ENCODE measurements at regions not wholly inside any gene's neighbourhood (a gene's known extent, or its start where the extent isn't known, plus 50 kb on each side); places are given as distances from the start of the nearest gene placed in this dataset.
"Not testable (repeated sequence)": the region's sequence is repeated elsewhere in the genome, so short reads cannot be mapped to it uniquely, and the experiment has no call there.

DNA sequence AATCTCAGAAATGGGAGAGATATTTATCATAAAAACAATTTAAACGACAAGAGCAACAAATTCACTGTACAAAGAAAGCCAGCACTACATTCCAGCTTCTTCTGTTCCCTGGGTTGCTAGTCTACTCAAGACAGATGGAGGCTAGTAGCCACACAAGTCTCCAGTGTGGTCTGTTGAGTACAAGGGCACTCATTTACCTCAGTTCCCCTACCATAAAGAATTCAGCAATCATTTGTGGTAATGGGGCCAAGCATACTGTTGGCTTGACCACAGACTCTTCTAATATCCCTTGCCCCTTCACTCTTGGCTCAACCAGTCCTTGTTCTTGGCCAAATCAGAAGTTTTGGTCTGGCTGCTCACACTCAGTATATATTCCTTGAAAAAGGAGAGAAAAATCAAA lies 212.3 kb downstream of the COX18 start:
- H3K4me3 ChIP-seq: no peak overlapping the region
- no peaks in the 10 kb centered on the region for H3K27me3 ChIP-seq
- H3K9me3 ChIP-seq: no peaks in the 10 kb centered on the region
- H3K4me1 ChIP-seq: no peaks in the 10 kb centered on the region
- DNase-seq: no peak
- TF ChIP-seq, protein P1, sequence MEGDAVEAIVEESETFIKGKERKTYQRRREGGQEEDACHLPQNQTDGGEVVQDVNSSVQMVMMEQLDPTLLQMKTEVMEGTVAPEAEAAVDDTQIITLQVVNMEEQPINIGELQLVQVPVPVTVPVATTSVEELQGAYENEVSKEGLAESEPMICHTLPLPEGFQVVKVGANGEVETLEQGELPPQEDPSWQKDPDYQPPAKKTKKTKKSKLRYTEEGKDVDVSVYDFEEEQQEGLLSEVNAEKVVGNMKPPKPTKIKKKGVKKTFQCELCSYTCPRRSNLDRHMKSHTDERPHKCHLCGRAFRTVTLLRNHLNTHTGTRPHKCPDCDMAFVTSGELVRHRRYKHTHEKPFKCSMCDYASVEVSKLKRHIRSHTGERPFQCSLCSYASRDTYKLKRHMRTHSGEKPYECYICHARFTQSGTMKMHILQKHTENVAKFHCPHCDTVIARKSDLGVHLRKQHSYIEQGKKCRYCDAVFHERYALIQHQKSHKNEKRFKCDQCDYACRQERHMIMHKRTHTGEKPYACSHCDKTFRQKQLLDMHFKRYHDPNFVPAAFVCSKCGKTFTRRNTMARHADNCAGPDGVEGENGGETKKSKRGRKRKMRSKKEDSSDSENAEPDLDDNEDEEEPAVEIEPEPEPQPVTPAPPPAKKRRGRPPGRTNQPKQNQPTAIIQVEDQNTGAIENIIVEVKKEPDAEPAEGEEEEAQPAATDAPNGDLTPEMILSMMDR (IDR thresholded peaks at IDR 0.05): no peak
- TF ChIP-seq POLR2AphosphoS5 (IDR thresholded peaks at IDR 0.05) (no peak), POLR2A (IDR thresholded peaks at IDR 0.05) (no peak), EP300 (IDR thresholded peaks at IDR 0.05) (no peak)
- WGBS, 2 donors: 39 to 85% methylated on average over 1 of the region's 1 CpG
- intact Hi-C loops (cut with DNase I): no loop called here
- no peaks in the 10 kb centered on the region for H3K36me3 ChIP-seq
- H3K27ac ChIP-seq: no peak overlapping the region

DNA sequence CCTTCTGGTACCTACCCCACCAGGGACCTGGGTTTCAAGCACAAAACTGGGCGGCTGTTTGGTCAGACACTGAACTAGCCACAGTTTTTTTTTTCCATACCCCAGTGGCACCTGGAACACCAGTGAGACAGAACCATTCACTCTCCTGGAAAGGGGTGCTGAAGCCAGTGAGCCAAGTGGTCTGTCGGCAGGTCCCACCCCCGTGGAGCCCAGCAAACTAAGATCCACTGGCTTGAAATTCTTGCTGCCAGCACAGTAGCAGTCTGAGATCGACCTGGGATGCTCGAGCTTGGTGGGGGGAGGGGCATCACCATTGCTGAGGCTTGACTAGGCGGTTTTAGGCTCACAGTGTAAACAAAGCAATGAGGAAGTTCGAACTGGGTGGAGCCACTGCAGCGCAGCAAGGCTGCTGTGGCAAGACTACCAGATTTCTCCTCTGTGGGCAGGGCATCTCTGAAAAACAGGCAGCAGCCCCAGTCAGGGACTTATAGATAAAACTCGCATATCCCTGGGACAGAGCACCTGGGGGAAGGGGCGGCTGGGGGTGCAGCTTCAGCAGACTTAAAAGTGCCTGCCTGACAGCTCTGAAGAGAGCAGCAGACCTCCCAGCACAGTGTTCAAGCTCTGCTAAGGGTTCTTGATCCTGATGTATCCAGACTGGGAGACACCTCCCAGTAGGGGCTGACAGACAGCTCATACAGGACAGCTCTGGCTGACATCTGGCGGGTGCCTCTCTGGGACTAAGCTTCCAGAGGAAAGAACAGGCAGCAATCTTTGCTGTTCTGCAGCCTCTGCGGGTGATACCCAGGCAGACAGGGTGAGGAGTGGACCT lies 223.0 kb downstream of the COX18 start:
- H3K27ac ChIP-seq: no peak overlapping the region
- no peaks in the 10 kb centered on the region for H3K36me3 ChIP-seq
- DNase-seq: no peak
- H3K4me3 ChIP-seq: no peak overlapping the region
- no peaks in the 10 kb centered on the region for H3K27me3 ChIP-seq
- no peaks in the 10 kb centered on the region for H3K9me3 ChIP-seq
- 46 to 57% methylated on average over 12 of the region's 12 CpGs for WGBS, 2 donors
- TF ChIP-seq POLR2AphosphoS5 (IDR thresholded peaks at IDR 0.05) (no peak), EP300 (IDR thresholded peaks at IDR 0.05) (no peak), POLR2A (IDR thresholded peaks at IDR 0.05) (no peak)
- TF ChIP-seq, protein P1 (IDR thresholded peaks at IDR 0.05): no peak
- no peaks in the 10 kb centered on the region for H3K4me1 ChIP-seq
- intact Hi-C loops (cut with DNase I): no loop called here

DNA sequence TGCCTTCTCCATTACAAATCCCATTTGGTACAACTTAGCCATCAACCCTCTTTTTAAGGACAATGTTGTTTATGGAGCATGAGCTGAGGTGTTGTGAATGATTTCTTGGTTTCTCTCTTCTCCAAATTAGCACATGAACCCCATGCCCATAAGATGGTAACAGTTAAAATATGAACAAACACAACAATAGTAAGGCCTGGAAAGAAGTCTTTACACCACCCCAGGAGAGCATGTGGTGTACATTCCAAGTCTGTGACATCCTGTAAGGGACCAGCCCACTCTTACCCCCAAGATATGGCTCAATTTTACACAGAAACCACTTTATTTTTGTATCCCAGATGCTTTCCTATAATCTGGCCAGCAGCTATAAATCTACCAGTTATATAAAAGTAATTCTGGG lies 226.1 kb downstream of the COX18 start:
- DNase-seq: no peak
- Histone ChIP-seq H3K4me3 (no peak overlapping the region), H3K27ac (no peak overlapping the region), H3K27me3 (no peaks in the 10 kb centered on the region), H3K9me3 (no peaks in the 10 kb centered on the region), H3K4me1 (no peaks in the 10 kb centered on the region), H3K36me3 (no peaks in the 10 kb centered on the region)
- intact Hi-C loops (cut with DNase I): no loop called here
- TF ChIP-seq POLR2AphosphoS5 (IDR thresholded peaks at IDR 0.05) (no peak), EP300 (IDR thresholded peaks at IDR 0.05) (no peak), POLR2A (IDR thresholded peaks at IDR 0.05) (no peak)
- TF ChIP-seq, protein P1 (IDR thresholded peaks at IDR 0.05): no peak

DNA sequence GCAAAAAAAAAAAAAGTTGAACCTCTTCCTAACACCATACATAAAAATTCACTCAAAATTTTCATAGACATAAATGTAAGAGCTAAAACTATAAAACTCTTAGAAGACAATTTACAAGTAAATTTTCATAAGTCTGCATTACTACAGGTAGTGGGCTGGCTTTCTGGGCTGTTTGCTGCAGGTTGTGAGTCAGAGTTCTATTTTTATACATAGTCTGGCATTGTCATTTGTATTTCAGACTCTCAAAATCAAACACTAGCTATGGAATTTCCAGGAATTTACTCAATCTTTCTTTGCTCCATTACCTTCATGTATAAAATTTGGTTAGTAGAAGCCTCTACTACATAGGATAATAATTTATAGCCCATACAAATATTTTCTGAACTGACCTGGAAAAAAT lies 227.2 kb downstream of the COX18 start:
- Histone ChIP-seq H3K36me3 (no peaks in the 10 kb centered on the region), H3K4me1 (no peaks in the 10 kb centered on the region), H3K27ac (no peak overlapping the region), H3K9me3 (no peaks in the 10 kb centered on the region), H3K27me3 (no peaks in the 10 kb centered on the region), H3K4me3 (no peak overlapping the region)
- intact Hi-C loops (cut with DNase I): no loop called here
- DNase-seq: no peak
- TF ChIP-seq POLR2AphosphoS5 (IDR thresholded peaks at IDR 0.05) (no peak), EP300 (IDR thresholded peaks at IDR 0.05) (no peak), POLR2A (IDR thresholded peaks at IDR 0.05) (no peak)
- TF ChIP-seq, protein P1 (IDR thresholded peaks at IDR 0.05): no peak

DNA sequence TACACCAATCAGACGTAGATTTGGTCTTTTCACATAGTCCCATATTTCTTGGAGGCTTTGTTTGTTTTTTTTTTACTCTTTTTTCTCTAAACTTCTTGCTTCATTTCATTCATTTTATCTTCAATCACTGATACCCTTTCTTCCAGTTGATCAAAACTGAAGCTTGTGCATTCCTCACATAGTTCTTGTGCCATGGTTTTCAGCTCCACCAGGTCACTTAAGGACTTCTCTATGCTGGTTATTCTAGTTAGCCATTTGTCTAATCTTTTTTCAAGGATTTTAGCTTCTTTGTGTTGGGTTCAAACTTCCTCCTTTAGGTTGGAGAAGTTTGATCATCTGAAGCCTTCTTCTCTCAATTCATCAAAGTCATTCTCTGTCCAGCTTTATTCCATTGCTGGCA lies 229.3 kb downstream of the COX18 start:
- H3K27me3 ChIP-seq; H3K27ac ChIP-seq; intact Hi-C loops (cut with DNase I); H3K4me1 ChIP-seq; H3K4me3 ChIP-seq; H3K9me3 ChIP-seq; DNase-seq; H3K36me3 ChIP-seq: not testable (repeated sequence)
- 44 to 88% methylated on average over 1 of the region's 1 CpG for WGBS, 2 donors

Data from sigmoid colon (tissue), 6 donors.